ENCODE measurements at regions not wholly inside any gene's neighbourhood (a gene's known extent, or its start where the extent isn't known, plus 50 kb on each side); places are given as distances from the start of the nearest gene placed in this dataset.

- TF ChIP-seq OSR1 (CRISPR knock-in tag; IDR thresholded peaks at IDR 0.05) = no peak
- TF ChIP-seq, protein P1, sequence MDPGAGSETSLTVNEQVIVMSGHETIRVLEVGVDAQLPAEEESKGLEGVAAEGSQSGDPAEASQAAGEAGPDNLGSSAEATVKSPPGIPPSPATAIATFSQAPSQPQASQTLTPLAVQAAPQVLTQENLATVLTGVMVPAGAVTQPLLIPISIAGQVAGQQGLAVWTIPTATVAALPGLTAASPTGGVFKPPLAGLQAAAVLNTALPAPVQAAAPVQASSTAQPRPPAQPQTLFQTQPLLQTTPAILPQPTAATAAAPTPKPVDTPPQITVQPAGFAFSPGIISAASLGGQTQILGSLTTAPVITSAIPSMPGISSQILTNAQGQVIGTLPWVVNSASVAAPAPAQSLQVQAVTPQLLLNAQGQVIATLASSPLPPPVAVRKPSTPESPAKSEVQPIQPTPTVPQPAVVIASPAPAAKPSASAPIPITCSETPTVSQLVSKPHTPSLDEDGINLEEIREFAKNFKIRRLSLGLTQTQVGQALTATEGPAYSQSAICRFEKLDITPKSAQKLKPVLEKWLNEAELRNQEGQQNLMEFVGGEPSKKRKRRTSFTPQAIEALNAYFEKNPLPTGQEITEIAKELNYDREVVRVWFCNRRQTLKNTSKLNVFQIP (CRISPR knock-in tag; IDR thresholded peaks at IDR 0.05; ENCODE audit: borderline replicate concordance, low read depth) = no peak
- TF ChIP-seq PPARA (CRISPR knock-in tag; IDR thresholded peaks at IDR 0.05; ENCODE audit: borderline replicate concordance) = no peak
- no peak for TF ChIP-seq TCF4 (CRISPR knock-in tag; IDR thresholded peaks at IDR 0.05; ENCODE audit: borderline replicate concordance)
- TF ChIP-seq BACH2 (CRISPR knock-in tag; IDR thresholded peaks at IDR 0.05; ENCODE audit: borderline replicate concordance) = no peak
- TF ChIP-seq CREB5 (CRISPR knock-in tag; IDR thresholded peaks at IDR 0.05; ENCODE audit: low read depth) = no peak
- no peak for TF ChIP-seq RARB (CRISPR knock-in tag; IDR thresholded peaks at IDR 0.05)
- TF ChIP-seq ZFP3 (CRISPR knock-in tag; IDR thresholded peaks at IDR 0.05) = no peak
- TF ChIP-seq ZC3H10 (CRISPR knock-in tag; IDR thresholded peaks at IDR 0.05) = no peak
These were observed 115.5 kb upstream of the RANBP3L start for GRCh38 chr5:36417221-36417620.
